HG03196 (cell line): ENCODE measurements at regions not wholly inside any gene's neighbourhood (a gene's known extent, or its start where the extent isn't known, plus 50 kb on each side); places are given as distances from the start of the nearest gene placed in this dataset.

Experiments
- ATAC-seq: cut with Tn5 transposase; IDR thresholded peaks from one replicate; pipeline ENCODE4 v1.9.1; 2021; ENCODE audit not compliant: unreplicated experiment

DNA sequence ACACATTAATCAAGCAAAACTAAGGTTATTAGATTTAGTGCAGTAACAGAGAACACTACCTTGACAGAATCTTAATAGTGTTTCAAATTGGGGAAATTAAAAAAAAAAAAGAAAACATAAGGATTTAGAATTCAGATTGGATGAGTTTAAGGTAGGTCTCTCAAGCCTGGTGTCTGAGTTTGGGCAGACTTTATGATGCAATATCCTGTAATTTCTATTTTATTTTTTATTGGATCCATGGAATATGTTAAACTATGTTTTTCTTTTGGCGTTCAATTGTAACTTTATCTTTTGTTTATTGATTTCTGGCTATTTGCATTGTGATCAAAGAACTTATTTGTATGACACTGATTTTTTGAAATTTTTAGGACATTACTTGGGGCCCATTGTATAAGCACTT, 394.1 kb upstream of the NETO1 start:
- ATAC-seq, result no peak

DNA sequence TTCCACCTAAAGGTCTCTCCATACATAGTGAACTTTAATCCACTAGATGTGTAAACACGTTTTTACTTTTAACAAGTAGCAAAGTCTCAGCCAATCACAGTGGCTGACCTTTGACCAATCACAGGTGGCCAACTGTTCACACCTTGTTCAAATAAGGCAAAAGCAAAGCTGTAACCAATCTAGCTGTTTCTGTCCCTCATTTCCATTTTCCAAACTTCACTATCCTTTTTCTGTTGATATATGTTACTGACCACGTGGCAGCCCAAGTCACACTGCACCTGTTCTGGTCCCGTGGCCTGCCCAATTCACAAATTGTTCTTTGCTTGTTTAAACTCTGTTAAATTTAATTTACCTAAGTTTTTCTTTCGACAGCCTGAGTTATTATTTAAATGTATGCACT, 393.5 kb upstream of the NETO1 start:
- ATAC-seq, result no peak

DNA sequence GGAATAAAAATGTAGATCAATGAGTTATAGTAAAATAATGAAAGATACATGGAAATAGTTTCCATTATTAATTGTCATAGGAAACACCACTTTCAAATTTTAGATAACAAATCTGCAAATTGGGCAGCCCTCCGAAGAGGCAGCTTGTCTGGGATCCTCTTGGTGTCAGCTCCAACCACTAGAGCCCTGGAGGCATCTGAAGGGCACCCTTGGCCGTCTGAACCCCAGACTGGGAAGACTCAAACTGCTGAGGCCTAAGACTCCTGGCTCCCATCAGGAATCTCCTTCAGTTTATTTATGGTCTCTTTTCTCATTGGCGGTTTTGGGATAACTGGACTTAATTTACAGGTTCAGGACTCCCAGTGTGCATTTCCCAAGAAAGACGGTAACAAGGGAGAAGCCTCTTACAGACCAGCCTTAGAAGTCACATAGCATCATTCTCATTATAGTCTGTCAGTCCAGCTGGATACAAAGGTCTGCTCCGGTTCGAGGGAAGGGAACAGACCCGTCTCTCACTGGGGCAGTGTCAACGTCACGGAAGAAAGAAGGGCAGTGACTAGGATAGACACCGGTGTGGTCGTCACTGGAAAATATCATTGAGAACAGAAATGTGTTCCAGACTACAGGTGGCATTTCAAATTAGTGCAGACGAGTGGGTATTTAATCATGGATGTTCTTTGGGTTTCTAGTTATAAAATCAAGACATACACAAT, 390.7 kb upstream of the NETO1 start:
- no peak for ATAC-seq

DNA sequence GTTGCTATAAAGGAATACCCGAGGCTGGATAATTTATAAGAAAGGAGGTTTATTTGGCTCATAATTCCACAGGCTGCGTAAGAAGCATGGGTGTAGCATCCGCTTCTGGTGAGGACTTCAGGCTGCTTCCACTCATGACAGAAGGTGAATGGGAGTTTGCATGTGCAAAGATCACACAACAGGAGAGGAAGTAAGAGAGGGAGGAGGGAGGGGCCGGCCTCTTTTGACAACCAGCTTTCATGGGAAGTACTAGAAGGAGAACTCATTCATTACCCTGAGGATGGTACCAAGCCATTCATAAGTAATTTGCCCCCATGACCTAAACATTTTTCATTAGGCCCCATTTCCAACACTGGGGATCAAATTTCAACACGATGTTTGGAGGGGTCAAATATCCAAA, 386.8 kb upstream of the NETO1 start:
- ATAC-seq, result no peak

DNA sequence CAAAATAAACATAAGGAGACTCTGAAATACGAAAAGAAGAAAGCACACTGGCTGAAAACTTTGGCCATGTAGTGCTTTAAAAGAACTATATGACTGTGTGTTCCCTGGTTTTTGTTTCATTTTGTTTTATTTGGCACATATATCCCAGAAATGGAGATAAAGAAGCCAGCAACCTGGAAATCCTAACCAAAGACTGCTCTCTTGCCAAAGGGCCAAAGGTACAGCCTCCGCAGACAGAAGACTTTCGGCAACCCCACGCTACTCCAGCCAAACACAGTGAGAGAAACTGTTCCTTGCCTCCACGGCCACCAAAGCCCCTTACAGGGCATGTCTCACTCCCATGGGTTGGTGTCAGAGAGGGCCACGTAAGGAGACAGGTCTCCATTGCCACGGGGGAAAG, 381.2 kb upstream of the NETO1 start:
- ATAC-seq, result no peak

DNA sequence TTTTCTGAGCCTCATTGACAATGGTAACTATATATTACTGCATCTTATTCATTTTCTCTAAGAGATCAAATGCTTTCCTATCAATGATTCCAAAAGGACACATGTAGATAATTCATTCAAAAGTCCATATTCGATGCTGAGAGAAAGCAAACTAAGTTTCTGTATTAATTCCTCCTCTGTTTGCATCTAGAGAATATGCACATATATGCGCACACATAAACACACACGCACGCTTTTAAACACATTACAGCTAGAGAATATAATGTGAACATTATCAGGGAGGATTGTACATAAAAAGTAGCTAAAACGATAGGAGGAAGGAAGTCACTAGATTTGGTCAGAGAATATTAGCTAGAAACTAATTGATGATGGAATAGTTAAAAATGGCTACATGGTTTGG, 379.0 kb upstream of the NETO1 start:
- no peak for ATAC-seq

DNA sequence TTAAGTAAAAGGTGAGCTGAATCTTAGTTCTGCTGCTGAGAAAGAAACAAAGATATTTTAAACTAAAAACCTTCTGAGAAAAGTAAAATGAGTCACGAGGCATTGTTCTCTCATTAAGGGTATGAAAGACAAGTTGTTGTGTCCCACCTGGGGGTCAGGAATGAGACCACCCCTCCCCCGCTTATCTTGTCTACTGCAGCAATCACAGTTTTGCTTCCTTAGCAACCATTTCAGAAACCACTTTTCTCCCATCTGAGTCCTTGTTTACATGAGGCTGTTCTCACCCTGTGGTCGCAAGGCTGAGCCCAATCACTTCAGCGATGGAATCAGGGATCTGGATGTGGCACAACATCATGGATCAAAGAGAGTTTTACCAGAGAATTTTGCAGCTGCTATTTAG, 377.6 kb upstream of the NETO1 start:
- ATAC-seq, result no peak

DNA sequence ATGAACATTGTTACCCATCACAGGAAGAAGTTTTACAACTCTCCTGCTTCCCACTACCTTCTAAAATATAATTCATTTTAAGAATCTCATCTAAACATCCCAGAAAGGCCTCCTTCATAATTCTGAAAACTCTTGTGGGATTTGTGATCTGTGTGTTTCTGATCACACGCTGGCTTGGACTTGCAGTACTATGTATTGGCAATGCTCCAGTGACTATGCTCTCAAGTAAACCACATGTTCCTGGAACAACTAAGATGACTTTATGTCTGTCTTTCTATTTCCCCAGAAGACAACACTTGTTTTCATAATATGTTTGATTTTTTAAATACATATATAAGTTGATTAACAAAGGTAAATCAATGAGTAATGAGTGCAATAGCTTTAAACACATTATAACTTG, 376.6 kb upstream of the NETO1 start:
- no peak for ATAC-seq

DNA sequence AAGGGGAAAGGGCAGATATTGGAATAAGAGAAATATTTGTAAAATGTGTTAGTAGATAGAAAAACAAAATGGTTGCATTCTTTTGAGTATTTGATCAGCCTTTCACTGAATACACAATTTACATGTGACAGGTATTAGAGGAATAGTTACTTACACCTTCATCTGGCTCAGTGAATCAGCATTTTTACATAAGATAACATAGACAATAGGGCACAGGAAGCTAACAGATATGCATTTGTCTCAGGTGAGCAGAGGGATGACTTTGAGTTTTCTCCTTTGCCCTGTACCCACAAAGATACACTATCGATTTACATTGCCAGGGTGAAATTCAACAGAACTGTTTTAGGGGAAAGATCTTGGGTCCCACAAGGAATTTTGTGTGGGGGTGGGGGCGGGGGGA, 373.1 kb upstream of the NETO1 start:
- no peak for ATAC-seq

DNA sequence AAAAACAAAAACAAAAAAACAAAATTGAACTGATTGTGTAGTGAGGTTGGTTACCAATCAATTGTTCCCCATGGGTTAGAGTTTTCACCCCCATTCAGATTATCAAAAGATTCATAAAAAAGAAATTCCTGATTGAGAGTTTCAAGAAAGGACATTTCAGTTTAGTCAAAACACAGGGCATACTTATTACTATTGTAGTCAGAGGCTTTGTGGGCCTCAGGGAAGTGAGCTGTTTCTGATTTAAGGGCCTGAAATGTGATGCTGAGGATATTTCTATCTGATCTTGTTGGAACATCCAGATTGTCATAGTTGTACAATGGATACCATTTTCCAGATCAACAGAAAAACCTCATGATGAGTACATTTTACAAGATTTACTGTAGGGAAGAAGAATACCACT, 368.1 kb upstream of the NETO1 start:
- no peak for ATAC-seq

DNA sequence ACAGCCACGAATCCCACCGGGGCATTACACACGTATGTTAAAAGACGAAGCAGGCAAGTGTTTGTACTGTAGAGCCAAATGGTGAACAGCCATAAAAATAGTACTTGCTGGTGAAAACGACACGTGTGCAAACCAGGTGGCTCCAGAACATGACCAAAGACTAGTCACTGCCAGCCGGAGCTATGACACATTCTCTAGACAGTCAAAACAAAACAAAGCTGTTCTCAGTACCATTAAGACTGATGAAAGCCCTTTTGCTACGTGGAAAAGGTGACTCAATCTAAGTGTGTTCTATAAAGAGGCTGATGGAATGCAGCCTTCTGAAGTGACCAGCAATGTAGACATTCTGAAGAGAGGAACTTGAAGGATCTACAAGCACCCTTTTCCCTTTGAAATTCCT, 367.7 kb upstream of the NETO1 start:
- peak; percentile 94 for ATAC-seq

DNA sequence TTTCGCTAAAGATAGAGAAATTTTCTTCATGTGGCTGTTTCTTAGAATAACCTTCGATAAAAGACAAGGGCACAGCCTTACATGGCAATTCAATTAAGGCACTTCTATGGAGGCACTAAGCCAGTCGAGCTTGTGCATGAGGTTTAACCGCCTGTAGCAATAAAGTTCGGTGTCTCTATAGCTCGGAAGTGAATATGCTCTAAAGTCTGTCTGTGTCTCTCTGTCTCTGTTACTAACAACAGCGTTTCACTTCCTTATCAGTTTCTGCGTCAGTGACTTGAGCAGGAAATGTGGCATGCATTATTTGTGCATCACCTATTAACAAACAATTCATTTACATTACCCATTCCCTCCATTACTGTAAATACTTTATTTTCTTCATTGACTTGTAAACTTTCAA, 365.1 kb upstream of the NETO1 start:
- ATAC-seq, result peak; percentile 79

DNA sequence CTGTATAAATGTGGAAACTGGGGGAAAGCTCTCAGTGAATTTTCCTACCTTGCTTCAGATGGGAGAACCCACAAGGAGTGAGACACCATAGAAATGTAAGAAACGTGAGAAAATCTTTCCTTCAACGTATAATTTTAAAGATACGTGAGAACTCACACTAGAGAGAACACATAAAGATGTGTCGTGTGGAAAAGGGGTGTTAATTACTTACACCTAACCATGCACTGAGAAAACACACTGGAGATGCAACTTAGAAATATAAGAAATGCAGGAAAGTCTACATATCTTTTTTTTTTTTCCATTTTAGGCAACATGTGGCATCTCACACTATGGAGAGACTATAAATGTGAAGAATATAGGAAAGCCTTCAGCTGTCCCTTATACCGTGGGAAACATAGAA, 352.9 kb upstream of the NETO1 start:
- no peak for ATAC-seq

DNA sequence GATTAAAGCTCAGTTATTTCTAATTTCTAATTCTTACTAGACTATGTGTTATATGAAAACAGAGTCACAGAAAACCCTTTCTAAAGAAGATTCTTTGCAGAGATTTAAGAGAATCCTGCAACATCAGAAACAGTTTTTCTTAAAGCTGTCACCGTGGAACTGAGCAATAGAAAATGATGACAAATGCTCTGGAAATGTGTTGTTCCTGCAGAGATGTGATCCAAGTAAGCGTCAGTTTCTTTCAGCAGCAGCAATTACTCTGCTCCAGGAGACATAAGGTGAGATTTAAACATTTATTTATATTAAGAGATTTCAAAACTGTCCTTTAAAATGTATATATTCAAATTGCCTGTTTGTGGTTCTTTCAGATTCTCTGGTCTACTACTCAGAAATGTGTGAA, 350.5 kb upstream of the NETO1 start:
- no peak for ATAC-seq

DNA sequence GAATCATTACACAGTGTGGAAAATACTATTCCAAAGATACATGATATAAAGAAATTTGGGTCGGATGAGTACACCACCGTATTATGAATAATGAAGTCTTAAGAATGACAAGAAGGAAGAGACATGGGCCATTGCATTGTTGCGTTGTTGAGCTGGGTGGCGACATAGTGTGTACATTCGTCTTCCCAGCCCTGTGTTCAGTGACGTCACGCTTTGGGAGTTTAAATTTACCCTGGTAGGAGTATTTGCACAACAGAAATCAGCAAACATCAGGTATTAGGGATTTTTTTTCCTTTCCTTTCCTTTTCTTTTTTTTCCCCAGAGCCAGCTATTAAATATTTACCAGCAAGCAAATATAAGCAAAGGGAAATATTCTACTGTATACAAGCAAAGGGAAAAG, 347.2 kb upstream of the NETO1 start:
- ATAC-seq, result no peak

DNA sequence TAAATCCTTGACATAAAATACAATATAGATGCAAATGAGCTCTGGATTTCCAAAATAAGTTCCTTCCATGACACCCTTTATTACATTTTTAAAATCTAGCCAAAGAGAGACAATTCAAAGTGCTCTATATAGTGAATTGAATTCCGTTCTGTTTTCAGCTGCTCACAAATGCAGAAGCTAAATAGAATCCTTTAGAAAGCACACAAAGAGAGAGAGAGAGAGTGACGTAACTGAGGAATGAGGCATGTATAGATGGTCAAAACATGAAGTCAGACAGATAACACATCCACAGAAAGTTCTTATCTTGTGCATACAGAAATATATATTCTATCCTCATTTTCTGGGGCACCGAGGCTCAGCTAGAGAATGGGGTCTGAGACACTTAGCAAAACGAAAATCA, 344.7 kb upstream of the NETO1 start:
- ATAC-seq, result no peak

DNA sequence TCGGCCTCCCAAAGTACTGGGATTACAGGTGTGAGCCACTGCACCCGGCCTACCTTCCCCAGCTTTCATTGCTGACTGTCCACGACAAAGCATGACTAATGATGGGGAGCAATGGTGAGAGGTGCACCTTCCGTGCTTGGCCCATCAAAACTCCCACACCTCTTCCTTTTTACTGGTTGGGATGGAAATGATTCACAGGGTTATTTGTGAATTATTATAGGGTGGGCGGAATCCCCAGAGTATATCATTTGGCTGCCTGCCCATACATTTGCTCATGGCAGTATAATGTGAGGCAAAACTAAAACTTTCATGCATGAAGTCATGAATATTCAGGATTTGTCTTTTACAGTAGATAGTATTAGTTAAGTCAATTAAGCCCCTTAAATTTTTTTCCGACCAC, 334.2 kb upstream of the NETO1 start:
- no peak for ATAC-seq

DNA sequence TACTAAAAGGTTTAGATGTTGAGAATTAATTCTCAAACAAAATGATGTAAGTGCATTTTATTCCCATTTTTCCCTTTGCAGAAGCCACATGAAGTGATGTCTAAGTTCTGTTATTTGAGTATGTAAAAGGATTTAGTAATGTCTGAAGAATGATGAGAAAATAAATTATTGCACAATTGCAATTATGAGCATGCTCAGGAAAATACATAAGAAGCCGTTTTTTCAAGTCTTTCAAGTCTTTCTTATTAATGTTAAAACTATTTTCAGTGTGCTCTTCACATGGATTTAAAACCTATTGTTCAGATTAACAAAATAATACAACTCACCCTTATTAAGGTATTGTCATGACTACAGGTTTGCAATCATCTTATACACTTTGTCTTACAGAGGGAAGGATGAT, 331.4 kb upstream of the NETO1 start:
- no peak for ATAC-seq

DNA sequence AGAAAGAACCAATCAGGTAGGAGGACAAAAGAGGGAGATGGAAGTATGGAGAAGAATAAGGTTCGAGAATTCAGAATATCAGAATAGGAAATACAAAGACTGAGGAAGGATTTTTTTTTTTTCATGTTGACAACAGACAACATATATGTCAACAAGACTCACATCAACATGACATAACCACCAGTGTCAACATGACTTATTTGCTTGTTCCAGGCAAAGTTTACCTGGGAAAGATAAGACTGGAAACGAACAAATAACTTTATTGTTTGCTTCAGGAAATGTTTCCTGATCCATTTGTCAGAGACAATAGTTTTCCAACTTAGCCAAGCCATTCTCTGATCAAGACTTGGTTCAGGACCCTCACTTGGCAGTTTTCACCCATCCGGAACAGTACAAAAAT, 321.9 kb upstream of the NETO1 start:
- no peak for ATAC-seq

DNA sequence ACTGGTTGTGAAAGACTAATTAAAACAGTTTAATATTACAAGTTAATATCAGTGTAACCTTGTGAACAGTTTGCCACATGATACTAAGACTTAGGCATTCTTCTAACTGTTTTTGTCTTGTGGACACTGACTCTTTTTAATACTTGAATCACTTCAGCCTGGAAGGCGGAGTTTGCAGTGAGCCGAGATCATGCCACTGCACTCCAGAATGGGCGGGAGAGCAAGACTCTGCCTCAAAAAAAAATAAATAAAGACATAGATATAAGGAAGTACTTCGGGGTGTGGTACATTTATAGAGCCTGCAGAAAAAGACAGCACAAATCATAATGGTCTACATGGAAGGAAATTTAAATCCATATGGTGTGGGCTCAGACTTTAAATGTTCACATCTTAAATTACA, 300.4 kb upstream of the NETO1 start:
- ATAC-seq, result no peak

DNA sequence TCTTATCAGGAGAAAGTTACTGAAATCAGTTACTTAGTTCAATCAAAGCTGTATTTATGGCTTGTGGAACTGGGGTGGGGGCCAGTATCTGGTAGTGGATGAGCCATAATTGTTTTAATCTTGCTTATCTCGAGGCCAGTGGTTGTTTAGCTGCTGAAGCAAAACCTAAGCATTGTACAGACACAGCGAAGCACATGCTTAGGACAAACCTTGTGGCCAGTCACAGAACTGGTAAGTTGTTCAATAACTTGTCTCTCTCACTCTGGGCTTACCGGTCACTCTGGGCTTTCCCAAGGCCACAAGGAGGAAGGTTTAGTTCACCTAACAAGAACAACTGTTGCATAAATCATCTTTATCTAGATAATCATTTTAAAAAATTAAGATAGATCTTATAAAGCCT, 296.6 kb upstream of the NETO1 start:
- no peak for ATAC-seq

DNA sequence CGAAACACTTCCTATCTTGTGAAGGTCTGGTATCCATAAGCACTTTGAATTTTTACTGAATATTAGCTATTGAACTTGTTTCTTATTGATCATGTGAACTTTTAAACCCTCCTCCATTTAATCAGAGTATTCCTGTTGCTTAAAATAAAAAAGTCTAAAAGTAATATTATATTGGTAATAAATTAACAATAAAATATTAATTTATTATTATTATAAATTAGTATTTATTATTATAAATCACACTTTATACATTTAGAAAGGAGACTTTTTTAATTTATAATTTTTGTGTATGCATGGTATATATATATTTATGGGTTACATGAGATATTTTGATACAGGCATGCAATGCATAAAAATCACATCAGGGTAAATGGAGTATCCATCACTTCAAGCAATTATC, 295.4 kb upstream of the NETO1 start:
- ATAC-seq, result no peak

DNA sequence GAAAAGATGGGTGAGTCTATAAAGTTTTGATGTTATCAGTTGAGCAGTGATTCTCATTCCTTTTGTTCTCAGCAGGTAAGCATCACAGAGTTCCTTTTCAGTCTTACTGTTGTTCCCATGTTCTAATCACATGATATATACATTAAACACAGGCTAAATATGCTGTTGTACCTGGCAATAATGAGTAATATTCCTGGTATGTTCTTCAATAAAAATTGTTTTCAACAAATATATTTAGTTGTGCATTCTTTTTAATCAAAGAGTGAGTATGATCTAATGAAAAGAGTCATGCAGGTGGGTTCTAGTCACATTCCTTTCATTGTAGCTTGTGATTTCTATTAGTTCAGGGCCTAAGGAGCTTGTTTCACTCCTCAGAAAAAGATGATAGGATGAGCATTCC, 288.3 kb upstream of the NETO1 start:
- no peak for ATAC-seq

DNA sequence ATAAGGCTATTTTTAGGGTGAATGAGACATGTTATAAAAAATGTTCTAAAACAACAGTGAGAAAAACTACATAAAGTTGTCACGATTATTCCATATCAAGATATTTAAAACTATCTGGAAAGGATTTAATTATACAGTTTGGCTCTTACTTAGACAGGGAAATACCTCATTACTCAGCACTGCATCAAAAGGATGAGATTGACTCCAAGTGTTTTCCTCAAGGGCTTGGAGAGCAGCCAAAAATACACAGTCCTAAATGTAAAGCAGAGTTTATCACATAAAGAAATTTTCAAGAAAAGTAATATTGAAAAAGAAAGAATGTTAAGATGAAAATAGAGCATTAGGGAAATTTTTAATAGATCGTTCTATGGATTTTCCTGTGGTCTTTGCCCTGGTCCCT, 285.5 kb upstream of the NETO1 start:
- ATAC-seq, result no peak
